Stimulated activated naive B cell treated with anti-CD40 and anti-IgM and Interleukin-4, amounts not matched to agents 10 μg/mL and 1 μg/mL and 100 μg/mL, for 72 hours (primary cell): ENCODE measurements at regions not wholly inside any gene's neighbourhood (a gene's known extent, or its start where the extent isn't known, plus 50 kb on each side); places are given as distances from the start of the nearest gene placed in this dataset.
"Not testable (repeated sequence)": the region's sequence is repeated elsewhere in the genome, so short reads cannot be mapped to it uniquely, and the experiment has no call there.

Source experiments
- ATAC-seq, 2 donors: fragments of 150-1000 bp; cut with Tn5 transposase; replicated peaks; 2 replicates each; pipeline ENCODE4 v1.10.0; 2021; ENCODE audit warnings: moderate library complexity in 1 of 2
- DNase-seq: peaks from one replicate; pipeline ENCODE4 v3.0.0; 2021
- H3K27ac Mint-ChIP-seq: one replicate; pipeline ENCODE4 v1.8.0; 2022; ENCODE audit warnings: mild to moderate bottlenecking, mixed read lengths
- H3K27me3 Mint-ChIP-seq, 2 donors: one replicate each; pipeline ENCODE4 v1.8.0; 2022; ENCODE audit warnings: mixed read lengths in 2 of 2
- H3K36me3 Mint-ChIP-seq, 2 donors: one replicate each; pipeline ENCODE4 v1.8.0; 2022; ENCODE audit warnings: mixed read lengths in 2 of 2, mild to moderate bottlenecking in 1 of 2
- H3K4me1 Mint-ChIP-seq, 2 donors: one replicate each; pipeline ENCODE4 v1.8.0; 2022; ENCODE audit warnings: mixed read lengths in 2 of 2, mild to moderate bottlenecking in 1 of 2
- H3K4me3 Mint-ChIP-seq, 2 donors: one replicate each; pipeline ENCODE4 v1.8.0; 2022; ENCODE audit warnings: mild to moderate bottlenecking in 2 of 2, mixed read lengths in 2 of 2, moderate library complexity in 1 of 2
- H3K9me3 Mint-ChIP-seq, 2 donors: one replicate each; pipeline ENCODE4 v1.8.0; 2022; ENCODE audit warnings: mixed read lengths in 2 of 2, mild to moderate bottlenecking in 1 of 2

DNA sequence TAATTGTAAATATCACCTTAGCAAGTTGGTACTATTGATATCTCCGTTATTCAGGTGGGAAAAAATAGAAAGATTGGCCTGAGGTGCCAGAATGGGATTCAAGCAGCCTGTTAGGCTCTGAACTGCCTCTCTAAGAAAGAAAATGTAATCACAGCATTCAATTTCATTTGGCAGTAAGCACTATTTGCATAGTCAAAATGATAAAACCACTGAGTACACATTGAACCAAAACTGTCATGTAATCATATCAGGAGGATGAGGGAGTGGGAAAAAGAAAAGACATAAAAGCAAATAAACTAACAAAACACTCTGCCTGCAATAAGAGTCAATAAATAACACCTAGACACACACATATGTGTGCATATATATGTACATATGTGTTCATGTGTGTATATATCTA lies 103.9 kb upstream of the TACR1 start:
- Mint-ChIP-seq H3K36me3 (peaks cover 5 to 10% of the 10 kb centered on the region in 2 donors), H3K4me3 (no peak overlapping the region), H3K27me3 (peaks cover 4 to 11% of the 10 kb centered on the region in 2 donors), H3K4me1 (no peaks in the 10 kb centered on the region), H3K9me3 (peaks cover 9 to 12% of the 10 kb centered on the region in 2 donors), H3K27ac (no peak overlapping the region)
- ATAC-seq (no peak), DNase-seq (no peak)

DNA sequence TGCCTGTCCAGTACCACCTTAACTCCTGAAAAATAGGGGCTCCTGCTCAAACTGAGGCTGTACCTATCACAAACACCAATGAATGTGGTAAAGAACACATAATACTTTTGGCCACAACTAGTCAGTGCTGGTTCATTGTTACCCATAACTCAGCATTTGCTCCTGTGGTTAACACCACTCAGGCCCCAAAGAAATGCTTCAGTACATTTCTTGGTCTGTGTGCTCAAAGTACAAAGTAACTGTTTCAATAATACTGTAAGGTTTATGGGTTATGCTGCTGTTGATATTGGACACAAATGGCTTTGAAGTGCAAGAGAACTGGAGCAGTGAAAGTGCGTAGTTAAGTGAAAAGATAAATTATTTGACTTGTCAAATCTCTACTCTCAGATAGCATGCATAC lies 95.0 kb upstream of the TACR1 start:
- Mint-ChIP-seq H3K4me3 (no peak overlapping the region), H3K4me1 (no peaks in the 10 kb centered on the region), H3K9me3 (peaks cover 0 to 3% of the 10 kb centered on the region in 2 donors), H3K36me3 (no peaks in the 10 kb centered on the region), H3K27me3 (peaks cover 4 to 6% of the 10 kb centered on the region in 2 donors), H3K27ac (no peak overlapping the region)
- ATAC-seq (no peak), DNase-seq (no peak)

DNA sequence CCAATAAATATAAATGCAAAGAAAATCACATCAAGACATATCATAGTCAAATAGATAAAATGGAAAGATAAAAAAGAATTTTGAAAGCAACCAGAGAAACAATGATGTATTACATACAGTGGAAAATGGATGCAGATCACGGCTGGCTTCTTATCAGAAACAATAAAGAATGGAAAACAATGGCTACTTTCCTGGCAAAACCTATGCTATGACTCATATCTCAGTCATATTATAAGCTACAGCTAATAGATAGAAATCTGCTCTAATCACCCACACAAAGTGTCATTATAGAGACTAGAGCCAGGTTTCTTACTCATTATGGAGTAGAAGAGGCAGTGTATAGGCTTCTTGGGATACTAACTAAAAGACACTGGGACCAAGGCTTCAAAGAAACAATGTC lies 93.5 kb upstream of the TACR1 start:
- no peaks in the 10 kb centered on the region for H3K36me3 Mint-ChIP-seq
- peaks cover 5 to 7% of the 10 kb centered on the region in 2 donors for H3K4me1 Mint-ChIP-seq
- no peak for DNase-seq
- no peak overlapping the region for H3K27ac Mint-ChIP-seq
- ATAC-seq: no peak
- no peak overlapping the region for H3K4me3 Mint-ChIP-seq
- H3K9me3 Mint-ChIP-seq: peaks cover 0 to 3% of the 10 kb centered on the region in 2 donors
- no peaks in the 10 kb centered on the region for H3K27me3 Mint-ChIP-seq

DNA sequence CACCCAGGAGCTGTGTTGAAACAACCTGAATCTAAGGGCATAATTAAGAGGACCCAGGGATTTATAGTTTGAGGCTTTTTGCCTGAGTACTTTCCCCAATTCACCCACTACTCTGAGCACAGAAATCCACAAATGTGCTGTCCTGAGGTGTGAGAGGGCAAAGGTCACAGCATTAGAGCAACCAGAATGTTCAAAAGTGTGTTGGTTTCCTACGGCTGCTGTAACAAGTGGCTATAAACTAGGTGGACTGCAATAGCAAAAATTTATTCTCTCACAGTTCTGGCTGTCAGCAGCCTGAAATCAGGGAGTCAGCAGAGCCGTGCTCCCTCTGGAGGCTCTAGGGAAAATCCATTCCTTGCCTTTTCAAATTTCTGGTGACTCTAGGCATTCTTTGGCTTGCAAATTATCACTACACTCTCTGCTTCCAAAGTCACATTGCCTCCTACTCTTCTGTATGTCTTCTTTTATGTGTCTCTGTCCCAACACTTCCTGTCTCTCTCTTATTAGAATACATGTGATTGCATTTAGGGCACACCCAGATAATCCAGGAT lies 91.4 kb upstream of the TACR1 start:
- Mint-ChIP-seq H3K36me3 (no peaks in the 10 kb centered on the region), H3K4me1 (peaks cover 6 to 9% of the 10 kb centered on the region in 2 donors), H3K27me3 (no peaks in the 10 kb centered on the region), H3K4me3 (no peak overlapping the region), H3K27ac (no peak overlapping the region), H3K9me3 (peaks cover 0 to 3% of the 10 kb centered on the region in 2 donors)
- DNase-seq (no peak), ATAC-seq (no peak)

DNA sequence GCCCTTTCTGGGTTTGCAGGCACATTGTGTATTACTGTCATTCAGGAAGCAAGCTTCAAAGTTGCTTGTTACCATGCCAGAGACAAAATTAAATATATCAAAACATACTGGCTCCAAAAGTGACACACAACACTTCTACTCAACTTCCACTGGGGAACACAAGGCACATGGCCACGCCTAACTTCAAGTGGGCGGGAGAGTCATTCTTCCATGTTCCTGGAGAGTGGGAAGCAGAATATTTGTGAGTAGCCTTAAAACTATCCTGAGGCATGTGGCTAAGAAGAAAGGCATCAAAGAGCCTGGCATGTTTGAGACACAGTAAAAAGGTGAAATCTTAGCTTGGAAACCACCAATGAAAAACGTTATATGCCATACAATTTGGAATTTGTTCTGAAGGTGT lies 90.5 kb upstream of the TACR1 start:
- ATAC-seq: no peak
- Mint-ChIP-seq H3K36me3 (no peaks in the 10 kb centered on the region), H3K4me1 (peaks cover 6 to 9% of the 10 kb centered on the region in 2 donors), H3K9me3 (peaks cover 0 to 3% of the 10 kb centered on the region in 2 donors), H3K27ac (no peak overlapping the region), H3K27me3 (no peaks in the 10 kb centered on the region), H3K4me3 (no peak overlapping the region)
- no peak for DNase-seq

DNA sequence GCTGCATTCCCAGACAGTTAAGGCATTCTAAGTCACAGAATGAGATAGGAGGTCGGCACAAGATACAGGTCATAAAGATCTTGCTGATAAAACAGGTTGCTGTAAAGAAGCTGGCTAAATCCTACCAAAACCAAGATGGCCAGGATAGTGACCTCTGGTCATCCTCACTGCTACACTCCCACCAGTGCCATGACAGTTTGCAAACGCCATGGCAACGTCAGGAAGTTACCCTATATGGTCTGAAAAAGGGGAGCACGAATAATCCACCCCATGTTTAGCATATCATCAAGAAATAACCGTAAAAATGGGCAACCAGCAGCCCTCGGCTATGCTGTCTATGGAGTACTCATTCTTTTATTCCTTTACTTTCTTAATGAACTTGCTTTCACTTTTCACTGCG lies 89.9 kb upstream of the TACR1 start:
- not testable (repeated sequence) for H3K4me3 Mint-ChIP-seq, H3K27ac Mint-ChIP-seq, H3K27me3 Mint-ChIP-seq, H3K9me3 Mint-ChIP-seq, DNase-seq, ATAC-seq, H3K4me1 Mint-ChIP-seq, H3K36me3 Mint-ChIP-seq

DNA sequence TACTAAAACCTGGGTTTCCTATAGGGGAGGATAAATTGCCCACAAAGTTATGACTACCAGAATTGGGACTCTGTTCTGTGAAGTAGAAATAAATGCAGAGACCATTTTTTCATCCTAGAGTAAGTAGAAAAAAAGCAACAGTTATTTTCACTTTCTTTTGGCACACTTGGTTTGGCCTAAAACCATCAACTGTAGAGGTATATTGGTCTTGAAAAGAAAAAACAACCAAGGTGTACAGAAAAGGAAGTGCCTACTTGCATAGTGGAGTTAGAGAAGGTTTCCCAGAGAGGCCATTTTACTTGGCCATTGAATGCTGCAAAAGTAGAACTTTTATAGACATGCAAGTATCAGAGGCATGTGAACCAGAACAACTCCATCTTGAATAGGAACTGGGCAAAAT lies 89.4 kb upstream of the TACR1 start:
- Mint-ChIP-seq H3K4me1 (peaks cover 9% of the 10 kb centered on the region in 2 donors), H3K27ac (no peak overlapping the region), H3K4me3 (no peak overlapping the region), H3K9me3 (peaks cover 0 to 3% of the 10 kb centered on the region in 2 donors), H3K36me3 (no peaks in the 10 kb centered on the region), H3K27me3 (peaks cover 0 to 5% of the 10 kb centered on the region in 2 donors)
- ATAC-seq (no peak), DNase-seq (no peak)

DNA sequence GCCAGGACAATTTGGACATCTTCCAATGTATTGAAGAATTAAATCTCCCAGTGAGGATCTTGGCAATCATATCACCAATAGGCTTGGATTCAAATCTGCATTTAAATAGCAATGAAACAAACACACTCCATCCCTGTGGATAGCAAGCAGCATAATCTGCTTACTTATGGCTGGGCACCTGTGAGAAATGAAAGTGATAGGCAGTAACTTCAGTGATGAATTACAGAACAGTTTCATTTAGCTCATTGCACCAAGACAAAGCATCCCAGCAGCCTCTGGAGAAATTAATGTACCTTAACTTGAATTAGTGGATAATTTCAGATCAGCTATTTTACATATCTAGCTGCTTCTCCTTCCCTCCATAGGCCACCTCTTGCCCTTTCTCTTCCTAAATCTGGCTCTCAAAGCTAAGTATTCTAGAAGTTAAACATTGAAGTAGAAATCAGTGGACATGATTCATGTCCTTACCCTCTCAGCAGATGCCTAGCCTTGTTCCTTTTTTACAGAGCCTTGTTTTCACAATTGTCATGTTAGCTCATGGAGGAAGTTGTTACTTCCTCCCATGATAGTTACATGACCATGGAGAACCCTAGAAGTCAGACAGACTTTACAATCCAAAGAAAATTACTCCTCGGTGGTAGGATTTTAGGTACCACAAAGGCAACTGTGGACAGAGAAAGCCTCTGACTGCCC lies 88.5 kb upstream of the TACR1 start:
- Mint-ChIP-seq H3K4me3 (no peak overlapping the region), H3K9me3 (peaks cover 0 to 3% of the 10 kb centered on the region in 2 donors), H3K27me3 (peaks cover 0 to 5% of the 10 kb centered on the region in 2 donors), H3K4me1 (peaks cover 9% of the 10 kb centered on the region in 2 donors), H3K36me3 (no peaks in the 10 kb centered on the region), H3K27ac (no peak overlapping the region)
- ATAC-seq (peak in 1 of 2 donors; percentile 55), DNase-seq (no peak)

DNA sequence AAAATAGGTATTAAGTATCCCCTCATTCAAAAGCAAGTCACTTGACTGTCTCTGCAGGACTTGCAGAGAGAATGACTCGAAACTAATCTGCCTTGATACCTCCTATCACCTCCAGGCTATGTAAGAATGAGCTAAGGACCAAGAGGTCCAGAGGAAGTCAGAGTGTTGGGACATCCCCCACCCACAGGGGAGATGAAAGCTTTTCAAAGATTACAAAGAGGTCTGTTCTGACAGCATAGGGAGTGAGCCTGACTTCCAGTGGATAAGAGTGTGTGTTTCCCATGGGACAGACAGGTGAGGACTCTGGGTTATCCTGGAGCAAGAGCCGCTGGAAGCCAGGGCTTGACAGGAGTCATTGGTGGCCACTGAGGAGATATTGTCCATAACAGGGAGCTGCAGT lies 85.0 kb upstream of the TACR1 start:
- Mint-ChIP-seq H3K4me3 (no peak overlapping the region), H3K27ac (no peak overlapping the region), H3K27me3 (peaks cover 6 to 10% of the 10 kb centered on the region in 2 donors), H3K9me3 (no peaks in the 10 kb centered on the region), H3K4me1 (peaks cover 9% of the 10 kb centered on the region in 2 donors), H3K36me3 (peaks cover 0 to 2% of the 10 kb centered on the region in 2 donors)
- peak; percentile 5 for DNase-seq
- ATAC-seq: peak; percentile 68 to 84

DNA sequence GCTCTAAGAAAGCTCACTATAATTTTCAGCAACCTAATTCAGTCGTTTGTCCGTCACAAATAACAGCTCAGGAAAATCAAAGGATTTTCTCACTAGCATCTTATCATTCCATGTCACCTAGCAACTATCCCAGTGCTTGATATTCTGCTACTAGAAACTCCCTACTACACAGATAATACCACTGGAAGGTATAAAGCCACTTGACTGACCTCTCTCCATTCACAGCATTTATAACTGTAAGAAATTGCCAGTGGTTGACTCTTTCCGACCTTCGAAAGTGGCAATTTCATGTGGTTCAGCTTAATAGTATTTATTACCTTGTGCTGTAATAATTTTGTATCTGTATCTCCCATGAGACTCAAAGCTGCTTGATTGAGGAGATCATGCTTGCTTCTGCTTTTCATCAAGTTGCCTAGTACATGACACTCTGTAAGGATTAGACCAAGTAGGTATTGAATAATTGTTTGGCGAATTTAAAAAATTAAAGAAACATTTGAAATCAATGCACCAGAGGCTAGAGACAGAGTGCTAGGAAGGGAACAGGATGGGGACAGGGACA lies 79.6 kb upstream of the TACR1 start:
- Mint-ChIP-seq H3K27me3 (peaks cover 8 to 13% of the 10 kb centered on the region in 2 donors), H3K36me3 (peaks cover 8 to 10% of the 10 kb centered on the region in 2 donors), H3K4me3 (no peak overlapping the region), H3K4me1 (no peaks in the 10 kb centered on the region), H3K9me3 (peaks cover under 1 to 3% of the 10 kb centered on the region in 2 donors), H3K27ac (no peak overlapping the region)
- ATAC-seq (no peak), DNase-seq (no peak)

DNA sequence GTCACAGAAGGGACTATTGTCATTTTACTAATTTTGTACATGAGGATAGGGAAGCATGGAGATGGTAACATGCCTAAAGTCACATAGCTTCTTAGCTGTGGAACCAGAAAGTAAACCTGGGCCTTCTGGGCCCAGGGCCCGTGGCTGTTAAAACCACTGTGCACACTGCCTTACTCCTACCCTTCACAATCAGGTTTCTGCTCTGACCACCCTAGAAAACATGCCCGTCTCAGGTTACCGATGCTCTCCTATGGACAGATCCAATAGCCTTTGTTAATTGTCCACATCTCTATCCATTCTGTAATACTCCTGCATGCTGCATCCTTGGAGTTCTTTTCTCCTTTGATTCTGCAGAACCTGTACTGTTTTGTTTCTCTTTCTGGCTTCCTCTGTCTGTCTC lies 79.0 kb upstream of the TACR1 start:
- H3K27me3 Mint-ChIP-seq: peaks cover 8 to 15% of the 10 kb centered on the region in 2 donors
- peaks cover 8 to 10% of the 10 kb centered on the region in 2 donors for H3K36me3 Mint-ChIP-seq
- ATAC-seq: no peak
- no peak overlapping the region for H3K27ac Mint-ChIP-seq
- no peak for DNase-seq
- H3K9me3 Mint-ChIP-seq: peaks cover 4 to 6% of the 10 kb centered on the region in 2 donors
- no peak overlapping the region for H3K4me3 Mint-ChIP-seq
- H3K4me1 Mint-ChIP-seq: no peaks in the 10 kb centered on the region

DNA sequence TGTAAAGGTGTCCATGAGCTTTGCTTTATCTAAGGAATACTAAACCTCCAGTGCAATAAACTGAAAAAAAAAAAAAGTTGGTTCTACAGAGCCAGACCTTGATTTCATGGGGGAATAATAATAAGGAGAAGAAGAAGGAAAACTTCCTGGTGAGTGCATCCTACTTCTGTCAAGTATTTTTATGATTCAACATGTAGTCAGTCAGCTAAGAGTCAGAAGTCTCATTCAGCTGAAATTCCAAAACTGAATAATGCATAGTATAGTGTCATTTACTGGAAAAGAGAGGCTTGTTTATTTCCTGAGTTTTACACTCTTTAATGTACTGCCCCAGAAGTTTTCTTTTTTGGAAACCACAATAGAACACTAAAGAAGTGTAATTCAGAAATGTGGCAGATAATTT lies 77.8 kb upstream of the TACR1 start:
- H3K4me3 Mint-ChIP-seq: no peak overlapping the region
- H3K27ac Mint-ChIP-seq: no peak overlapping the region
- ATAC-seq (no peak), DNase-seq (no peak)
- H3K4me1 Mint-ChIP-seq: no peaks in the 10 kb centered on the region
- peaks cover 8 to 10% of the 10 kb centered on the region in 2 donors for H3K36me3 Mint-ChIP-seq
- H3K9me3 Mint-ChIP-seq: peaks cover 10 to 15% of the 10 kb centered on the region in 2 donors
- H3K27me3 Mint-ChIP-seq: peaks cover 8 to 24% of the 10 kb centered on the region in 2 donors

DNA sequence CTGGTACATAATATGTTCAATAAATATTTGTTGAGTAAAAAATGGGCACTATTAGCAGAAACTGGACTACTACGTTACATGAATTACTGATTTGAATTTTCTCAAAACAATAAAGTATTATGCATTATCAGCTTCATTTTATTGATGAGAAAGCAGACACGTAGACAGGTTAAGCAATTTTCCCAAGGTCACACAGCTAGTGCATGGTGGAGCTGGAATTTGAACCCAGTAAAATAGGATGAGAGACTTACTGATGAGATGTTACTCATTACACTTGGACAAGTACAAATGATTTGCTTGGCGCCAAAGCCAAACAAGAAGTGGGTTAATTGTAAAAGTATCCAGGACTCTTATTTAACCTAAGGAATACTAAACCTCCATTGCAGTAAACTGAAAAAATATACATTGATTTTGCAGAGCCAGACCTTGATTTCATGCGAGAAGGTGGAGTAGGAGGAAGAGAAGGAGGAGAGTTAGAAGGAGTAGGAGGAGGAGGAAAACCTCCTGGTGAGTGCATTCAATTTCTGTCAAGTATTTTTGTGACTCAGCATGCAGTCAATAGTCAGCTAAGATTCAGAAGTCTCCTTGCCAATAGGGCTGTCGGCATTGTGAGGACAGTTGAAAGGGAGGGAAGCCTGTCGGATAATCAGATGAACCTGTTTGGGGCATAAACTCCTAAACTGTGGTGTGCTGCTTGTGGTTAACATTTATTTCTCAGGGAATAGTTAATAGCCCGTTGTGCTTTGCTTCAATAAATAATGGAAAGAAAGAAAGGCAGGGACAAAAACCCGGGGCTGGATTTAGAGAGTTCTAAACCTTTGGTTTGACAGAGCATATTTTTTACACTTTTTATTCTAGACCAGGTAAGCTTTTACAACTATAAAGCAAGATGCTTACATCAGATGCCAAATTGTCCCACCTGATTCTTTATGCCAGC lies 77.0 kb upstream of the TACR1 start:
- no peak for DNase-seq
- no peak for ATAC-seq

DNA sequence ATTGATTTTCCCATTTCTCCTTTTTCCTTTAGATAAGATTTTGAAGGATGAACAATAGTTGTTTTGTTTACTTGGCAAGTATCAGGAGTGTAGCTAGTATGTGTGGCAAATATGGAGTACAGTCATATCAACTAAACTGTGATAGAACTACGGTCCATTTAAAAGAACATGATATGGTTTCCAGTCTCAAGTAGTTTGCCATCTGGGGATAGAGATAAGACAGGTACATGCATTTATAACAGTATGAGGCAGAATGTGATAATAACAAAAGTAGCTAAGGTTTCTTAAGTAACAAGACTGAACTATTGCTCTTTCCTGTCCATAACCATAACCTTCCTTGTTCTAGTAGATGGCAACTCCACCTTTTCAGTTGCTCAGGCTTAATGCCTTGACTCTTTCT lies 75.6 kb upstream of the TACR1 start:
- Mint-ChIP-seq H3K27ac (no peak overlapping the region), H3K4me1 (no peaks in the 10 kb centered on the region), H3K36me3 (peaks cover 6 to 10% of the 10 kb centered on the region in 2 donors), H3K4me3 (no peak overlapping the region), H3K9me3 (peaks cover 12 to 15% of the 10 kb centered on the region in 2 donors), H3K27me3 (peaks cover 3 to 23% of the 10 kb centered on the region in 2 donors)
- ATAC-seq (no peak), DNase-seq (no peak)

More for the DNA sequence above, 77.0 kb upstream of the TACR1 start:
- Mint-ChIP-seq H3K27ac (no peak overlapping the region), H3K27me3 (peaks cover 3 to 23% of the 10 kb centered on the region in 2 donors), H3K4me1 (no peaks in the 10 kb centered on the region), H3K4me3 (no peak overlapping the region), H3K9me3 (peaks cover 11 to 15% of the 10 kb centered on the region in 2 donors), H3K36me3 (peaks cover 6 to 10% of the 10 kb centered on the region in 2 donors)
